ENCODE measurements at regions not wholly inside any gene's neighbourhood (a gene's known extent, or its start where the extent isn't known, plus 50 kb on each side); places are given as distances from the start of the nearest gene placed in this dataset.
"Not testable (repeated sequence)": the region's sequence is repeated elsewhere in the genome, so short reads cannot be mapped to it uniquely, and the experiment has no call there.

- in situ Hi-C loops (cut with HindIII; ENCODE audit: low sequenced_read_pairs), result no loop called here
Measured at GRCh38 chr20:24830649-24831048, 118.4 kb upstream of the CST7 start.

DNA sequence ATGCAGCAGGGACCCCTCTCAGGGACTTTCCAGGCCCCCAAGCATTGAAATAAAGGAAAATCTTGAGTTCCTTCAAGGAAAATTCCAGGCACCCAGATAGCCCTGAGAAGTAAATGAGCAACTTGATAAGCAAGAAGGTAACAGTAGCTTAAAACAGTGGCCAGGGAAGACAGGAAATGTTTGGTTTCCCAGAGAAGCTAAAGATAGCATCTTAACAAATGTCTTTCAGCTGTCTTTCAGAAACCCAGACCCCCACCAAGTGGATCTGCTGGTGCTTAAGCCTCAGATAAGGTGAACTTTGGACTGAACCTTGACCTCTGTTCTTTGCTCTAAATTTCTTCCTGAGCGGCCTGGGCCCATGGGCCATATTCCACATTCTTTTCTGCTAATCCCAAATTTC lies 117.8 kb upstream of the CST7 start:
- in situ Hi-C loops (cut with HindIII; ENCODE audit: low sequenced_read_pairs), result no loop called here

DNA sequence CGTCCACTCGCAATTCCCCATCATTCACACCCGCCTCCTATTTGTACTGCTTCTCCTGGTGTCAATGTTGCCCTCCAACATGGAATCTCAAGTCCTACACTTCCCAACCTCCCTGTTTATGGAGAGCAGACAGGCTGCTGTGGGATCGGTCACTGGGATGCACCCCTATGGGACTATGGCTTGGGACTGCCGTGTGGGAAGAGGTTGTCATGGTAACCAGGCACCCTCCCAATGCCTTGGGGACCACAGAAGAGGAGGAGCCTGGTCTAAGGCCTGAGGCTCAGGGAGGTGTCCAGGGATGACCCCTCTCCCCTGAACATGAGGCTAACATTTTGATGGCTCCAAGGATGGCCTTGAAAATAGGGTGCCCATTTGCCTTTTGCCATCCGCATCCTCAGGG lies 116.6 kb upstream of the CST7 start:
- in situ Hi-C loops (cut with HindIII; ENCODE audit: low sequenced_read_pairs), result no loop called here

DNA sequence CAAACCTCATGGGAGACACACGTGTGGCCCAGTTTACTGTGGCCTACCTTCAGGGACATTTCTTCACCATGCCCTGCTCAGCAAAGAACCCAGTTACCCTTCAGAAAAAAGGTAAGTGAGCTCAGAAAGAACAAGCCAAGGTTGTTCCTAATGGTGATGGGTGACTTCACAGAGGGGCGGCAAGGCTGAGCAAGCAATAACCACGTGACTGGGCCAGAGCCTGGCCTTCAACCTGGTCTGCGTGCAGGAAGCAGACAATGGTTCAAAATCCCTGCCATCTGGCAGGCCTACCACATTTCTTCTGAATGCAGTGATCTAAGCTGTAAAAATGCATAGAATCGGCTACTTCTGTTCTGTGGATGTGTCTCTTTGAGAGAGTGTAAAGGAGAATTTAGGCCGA lies 115.5 kb upstream of the CST7 start:
- in situ Hi-C loops (cut with HindIII; ENCODE audit: low sequenced_read_pairs), result no loop called here

DNA sequence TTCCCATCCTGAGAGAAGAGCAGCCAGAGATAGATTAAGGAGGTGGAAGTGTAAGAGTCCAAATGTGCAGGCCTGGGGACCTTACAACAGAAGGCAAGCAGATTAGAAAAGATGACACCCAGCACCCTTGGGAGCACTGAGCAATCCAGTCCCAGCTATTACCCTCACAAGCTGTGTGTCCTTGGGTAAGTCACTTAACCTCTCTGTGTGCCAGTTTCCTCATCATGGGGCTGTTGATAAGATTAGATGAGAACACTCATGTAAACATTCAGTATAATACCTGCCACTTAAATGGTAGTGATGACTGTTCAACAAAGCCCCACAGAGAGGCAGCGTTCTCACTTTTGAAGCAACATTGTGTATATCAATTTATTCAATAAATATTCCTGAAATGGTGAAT lies 114.8 kb upstream of the CST7 start:
- in situ Hi-C loops (cut with HindIII; ENCODE audit: low sequenced_read_pairs), result no loop called here

DNA sequence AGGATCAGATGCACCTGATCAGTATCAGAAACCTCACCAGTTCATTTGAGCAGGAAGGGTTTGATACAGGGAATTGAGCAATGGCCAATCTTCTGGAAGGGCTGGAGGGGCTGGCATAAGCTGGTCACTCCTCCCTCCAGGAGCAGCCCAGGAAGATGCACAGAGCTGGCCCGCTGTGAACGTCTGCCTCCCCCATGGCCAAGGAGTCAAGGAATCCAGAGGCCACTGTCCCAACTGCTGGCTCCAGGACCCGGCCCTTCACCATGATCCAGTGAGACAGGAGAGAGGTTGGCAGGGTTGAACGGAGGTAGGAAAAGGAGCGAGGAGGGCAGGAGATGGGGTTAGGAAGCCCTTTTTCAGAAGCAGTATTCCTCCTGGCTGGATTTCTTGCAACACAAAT lies 113.9 kb upstream of the CST7 start:
- in situ Hi-C loops (cut with HindIII; ENCODE audit: low sequenced_read_pairs), result no loop called here

DNA sequence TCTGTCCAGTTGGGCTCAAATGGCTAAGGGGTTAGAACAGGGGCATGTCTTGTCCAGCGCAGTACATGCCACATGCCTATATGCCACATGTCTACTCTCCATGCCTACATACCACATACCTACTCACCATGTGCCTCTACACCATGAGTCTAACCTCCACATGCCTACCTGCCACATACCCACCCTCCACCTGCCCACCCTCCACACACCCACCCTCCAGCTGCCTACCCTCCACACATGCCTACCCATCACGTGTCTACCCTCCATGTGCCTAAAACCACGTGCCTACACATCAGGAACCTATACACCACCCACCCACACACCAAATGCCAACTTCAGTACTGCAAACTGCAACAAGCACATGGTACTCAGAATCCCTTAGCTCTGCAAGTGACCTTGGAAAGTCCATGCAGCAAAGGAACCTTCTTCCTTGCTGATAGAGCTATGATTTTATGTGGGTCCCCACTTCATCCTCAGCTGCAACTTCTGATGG lies 113.0 kb upstream of the CST7 start:
- in situ Hi-C loops (cut with HindIII; ENCODE audit: low sequenced_read_pairs), result no loop called here

DNA sequence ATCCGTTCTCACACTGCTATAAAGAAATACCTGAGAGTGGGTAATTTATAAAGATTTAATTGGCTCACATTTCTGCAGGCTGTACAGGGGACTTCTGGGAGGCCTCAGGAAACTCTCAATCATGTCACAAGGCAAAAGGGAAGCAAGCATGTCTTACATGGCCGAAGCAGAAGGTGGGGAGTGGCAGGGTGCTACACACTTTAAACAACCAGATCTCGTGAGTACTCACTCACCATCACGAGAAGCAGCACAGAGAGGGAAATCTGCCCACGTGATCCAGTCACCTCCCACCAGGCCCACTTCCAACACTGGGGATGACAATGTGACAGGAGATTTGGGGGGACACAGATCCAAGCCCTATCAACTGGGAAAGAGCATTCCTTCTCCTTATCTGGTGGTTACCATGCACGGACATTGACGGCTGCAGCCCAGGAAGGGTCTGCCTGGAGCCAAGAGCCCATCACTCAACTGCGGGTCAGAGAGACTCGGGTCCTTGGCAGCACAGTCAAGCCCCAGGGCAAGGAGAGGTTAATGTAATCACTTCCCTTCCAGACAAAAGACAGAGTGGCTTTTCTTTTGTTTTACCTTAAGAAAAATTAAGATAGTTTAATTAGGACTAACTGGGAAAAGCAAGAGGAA lies 112.3 kb upstream of the CST7 start:
- in situ Hi-C loops (cut with HindIII; ENCODE audit: low sequenced_read_pairs), result no loop called here

- in situ Hi-C loops (cut with HindIII; ENCODE audit: low sequenced_read_pairs), result no loop called here
Measured at GRCh38 chr20:24837781-24838450, 111.2 kb upstream of the CST7 start.

- in situ Hi-C loops (cut with HindIII; ENCODE audit: low sequenced_read_pairs), result no loop called here
Measured at GRCh38 chr20:24838546-24839535, 110.2 kb upstream of the CST7 start.

GRCh38 chr20:24840121-24840713 lies 108.9 kb upstream of the CST7 start:
- in situ Hi-C loops (cut with HindIII; ENCODE audit: low sequenced_read_pairs), result no loop called here

DNA sequence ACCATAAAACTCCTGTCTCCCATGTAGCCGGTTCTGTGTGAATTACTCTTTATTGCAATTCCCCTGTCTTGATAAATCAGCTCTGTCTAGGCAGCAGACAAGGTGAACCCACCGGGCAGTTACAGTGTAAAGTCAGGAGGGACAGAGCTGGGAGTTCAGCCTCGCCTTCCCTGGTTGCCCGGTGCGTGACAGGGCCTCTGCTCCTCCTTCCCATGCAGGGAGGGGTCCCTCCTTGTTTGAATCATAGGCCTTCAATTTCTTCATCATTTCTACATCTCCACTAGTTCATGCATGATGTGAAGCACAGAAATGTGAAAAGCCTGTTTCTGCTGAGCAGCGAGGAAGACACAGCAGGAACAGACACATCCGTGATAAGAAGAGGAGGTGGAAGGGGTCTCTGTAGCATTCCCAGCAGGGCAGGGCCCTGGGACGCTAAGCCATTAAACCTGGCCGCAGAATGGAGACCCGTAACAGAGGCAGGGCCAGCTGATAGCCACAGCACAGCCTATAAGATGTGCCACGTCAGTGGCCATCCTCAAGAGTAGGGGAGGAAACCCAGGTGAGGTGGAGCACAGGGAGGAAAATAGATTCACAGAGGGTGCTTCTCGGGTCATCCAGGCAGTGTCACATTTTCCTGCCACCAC lies 106.7 kb upstream of the CST7 start:
- in situ Hi-C loops (cut with HindIII; ENCODE audit: low sequenced_read_pairs), result no loop called here

- in situ Hi-C loops (cut with HindIII; ENCODE audit: low sequenced_read_pairs), result no loop called here
Measured at GRCh38 chr20:24842918-24843715, 106.0 kb upstream of the CST7 start.

DNA sequence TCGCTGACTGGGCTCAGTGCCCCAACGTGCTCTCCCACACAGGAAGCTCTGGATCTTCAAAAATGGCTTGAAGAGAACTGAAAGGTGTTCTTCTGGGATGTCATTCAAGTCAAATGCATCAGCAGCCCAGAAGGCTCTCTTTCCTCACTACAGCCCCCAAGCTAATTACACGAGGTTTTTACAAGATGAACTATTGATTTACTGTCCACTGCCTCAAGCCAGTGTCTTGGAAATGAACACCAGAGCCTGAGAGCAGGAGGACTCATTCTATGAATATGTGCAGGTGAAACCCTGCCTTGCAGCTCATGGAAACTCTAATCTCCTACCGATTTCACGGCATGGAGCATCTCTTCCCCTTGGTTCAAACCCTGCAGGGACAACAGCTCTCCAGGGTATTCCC lies 98.9 kb upstream of the CST7 start:
- in situ Hi-C loops (cut with HindIII; ENCODE audit: low sequenced_read_pairs), result no loop called here

DNA sequence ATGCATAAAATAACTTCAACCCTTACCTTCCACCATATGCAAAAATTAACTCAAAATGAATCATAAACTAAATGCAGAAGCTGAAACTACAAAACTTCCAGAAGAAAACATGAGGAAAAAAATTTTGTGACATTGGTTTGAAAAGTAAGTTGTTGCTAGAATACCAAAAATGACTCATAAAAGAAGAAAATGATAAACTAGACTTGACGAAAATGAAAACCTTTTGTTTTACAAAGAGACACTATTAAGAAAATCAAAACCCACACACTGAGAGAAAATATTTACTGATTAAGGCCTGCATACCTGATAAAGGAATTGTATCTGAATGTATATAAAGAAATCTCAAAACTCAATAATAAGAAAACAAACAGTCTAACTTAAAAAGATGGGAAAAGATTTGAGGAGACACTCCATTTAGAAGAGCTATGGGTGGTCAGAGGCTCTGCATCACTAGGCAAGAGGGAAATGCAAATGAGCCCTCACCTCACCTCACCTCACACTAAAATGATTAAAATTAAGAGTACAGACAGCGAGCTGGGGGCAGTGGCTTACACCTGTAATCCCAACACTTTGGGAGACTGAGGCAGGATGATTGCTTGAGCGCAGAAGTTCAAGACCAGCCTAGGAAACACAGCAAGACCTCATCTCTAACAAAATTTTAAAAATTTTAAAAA lies 97.6 kb upstream of the CST7 start:
- in situ Hi-C loops (cut with HindIII; ENCODE audit: low sequenced_read_pairs), result no loop called here

GRCh38 chr20:24853916-24854315 lies 95.2 kb upstream of the CST7 start:
- in situ Hi-C loops (cut with HindIII; ENCODE audit: low sequenced_read_pairs), result no loop called here

GRCh38 chr20:24855848-24856247 lies 93.2 kb upstream of the CST7 start:
- in situ Hi-C loops (cut with HindIII; ENCODE audit: low sequenced_read_pairs), result no loop called here

DNA sequence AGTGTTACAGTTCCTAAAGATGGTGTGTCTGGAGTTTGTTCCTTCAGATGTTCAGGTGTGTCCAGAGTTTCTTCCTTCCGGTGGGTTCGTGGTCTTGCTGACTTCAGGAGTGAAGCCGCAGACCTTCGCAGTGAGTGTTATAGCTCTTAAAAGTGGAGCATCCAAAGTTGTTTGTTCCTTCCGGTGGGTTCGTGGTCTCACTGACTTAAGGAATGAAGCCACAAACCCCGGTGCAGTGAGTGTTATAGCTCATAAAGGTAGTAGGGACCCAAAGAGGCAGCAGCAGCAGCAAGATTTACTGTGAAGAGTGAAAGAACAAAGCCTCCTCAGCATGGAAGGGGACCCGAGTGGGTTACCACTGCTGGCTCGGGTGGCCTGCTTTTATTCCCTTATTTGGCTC lies 90.6 kb upstream of the CST7 start:
- in situ Hi-C loops (cut with HindIII; ENCODE audit: low sequenced_read_pairs), result not testable (repeated sequence)

GRCh38 chr20:24859539-24859938 lies 89.5 kb upstream of the CST7 start:
- in situ Hi-C loops (cut with HindIII; ENCODE audit: low sequenced_read_pairs), result no loop called here

Measured in endothelial cell of hepatic sinusoid (primary cell).